Breast epithelium (tissue), 4 donors: ENCODE measurements at regions not wholly inside any gene's neighbourhood (a gene's known extent, or its start where the extent isn't known, plus 50 kb on each side); places are given as distances from the start of the nearest gene placed in this dataset.
A peak's percentile ranks its signal among the peaks of the same experiment; 100 is the strongest.

Experiments used
- DNase-seq, 2 donors: peaks; one replicate each; pipeline ENCODE4 v3.0.0-alpha.2; 2019; ENCODE audit warnings: low spot score in 2 of 2
- H3K27ac ChIP-seq, 2 donors: fragments of 200-600 bp; sonication (generic) in 1 of 2; one replicate each; pipeline ENCODE4 v1.5.1; 2016 to 2019; ENCODE audit warnings: mild to moderate bottlenecking in 1 of 2
- H3K27me3 ChIP-seq, 2 donors: fragments of 200-600 bp; sonication (generic) in 1 of 2; one replicate each; pipeline versions ENCODE4 v1.5.1 to v1.6.0; 2017 to 2019; ENCODE audit warnings: control low read depth in 1 of 2, mild to moderate bottlenecking in 1 of 2
- H3K36me3 ChIP-seq: fragments of 200-600 bp; one replicate; pipeline ENCODE4 v1.5.1; 2019
- H3K4me1 ChIP-seq, 2 donors: fragments of 200-600 bp; sonication (generic); one replicate each; pipeline ENCODE4 v1.5.1; 2016 to 2019; ENCODE audit warnings: control low read depth in 1 of 2
- H3K4me3 ChIP-seq, 3 donors: fragments of 200-600 bp; sonication (generic); 1 replicate in 2 of 3; 2 replicates in 1 of 3; pipeline ENCODE4 v1.5.1; 2016 to 2019; ENCODE audit warnings: mild to moderate bottlenecking in 3 of 3, moderate library complexity in 2 of 3
- H3K9me3 ChIP-seq, 2 donors: fragments of 200-600 bp; sonication (generic) in 1 of 2; one replicate each; pipeline ENCODE4 v1.5.1; 2016 to 2019; ENCODE audit warnings: control low read depth in 1 of 2
- POLR2A ChIP-seq: fragments of 450-650 bp; IDR thresholded peaks from one replicate; pipeline ENCODE4 v1.6.1; 2016; ENCODE audit warnings: antibody characterized with exemption, mild to moderate bottlenecking, moderate library complexity
- POLR2AphosphoS5 ChIP-seq, 3 donors: sonication (generic); formaldehyde crosslinking; IDR thresholded peaks; one replicate each; pipeline ENCODE4 v1.6.1; 2017; ENCODE audit warnings: antibody characterized with exemption in 3 of 3
- intact Hi-C: fragments of 100-400 bp; cut with DNase I; formaldehyde crosslinking; loops from one replicate; pipeline ENCODE4 v1.15.1; 2023; ENCODE audit warnings: low total_unique reads
- TF ChIP-seq, protein P1 (sequence below), 3 donors: fragments of 450-650 bp; IDR thresholded peaks; one replicate each; pipeline ENCODE4 v1.5.1; 2016 to 2017; ENCODE audit warnings: antibody characterized with exemption in 3 of 3, mild to moderate bottlenecking in 3 of 3, moderate library complexity in 3 of 3

DNA sequence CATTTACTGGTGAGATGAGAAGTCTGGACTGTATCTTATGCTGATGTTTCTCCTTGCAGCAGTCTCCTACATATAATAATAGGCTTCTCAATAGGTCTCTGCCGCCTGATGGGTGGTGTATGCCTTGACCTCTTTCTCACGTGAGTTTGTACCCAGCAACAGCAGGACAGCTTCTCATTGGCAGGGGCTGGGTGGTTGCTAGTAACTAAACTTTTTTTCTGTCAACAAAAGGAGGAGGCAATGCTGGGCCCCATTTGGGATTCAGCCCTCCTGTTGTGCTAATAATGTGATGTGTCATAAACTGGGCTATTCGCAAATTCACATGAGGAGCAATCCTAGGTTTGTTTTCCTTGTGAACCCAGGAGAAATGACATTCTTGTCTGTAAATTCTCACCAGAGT is 533.6 kb downstream of the GATA3 start:
- TF ChIP-seq, protein P1, sequence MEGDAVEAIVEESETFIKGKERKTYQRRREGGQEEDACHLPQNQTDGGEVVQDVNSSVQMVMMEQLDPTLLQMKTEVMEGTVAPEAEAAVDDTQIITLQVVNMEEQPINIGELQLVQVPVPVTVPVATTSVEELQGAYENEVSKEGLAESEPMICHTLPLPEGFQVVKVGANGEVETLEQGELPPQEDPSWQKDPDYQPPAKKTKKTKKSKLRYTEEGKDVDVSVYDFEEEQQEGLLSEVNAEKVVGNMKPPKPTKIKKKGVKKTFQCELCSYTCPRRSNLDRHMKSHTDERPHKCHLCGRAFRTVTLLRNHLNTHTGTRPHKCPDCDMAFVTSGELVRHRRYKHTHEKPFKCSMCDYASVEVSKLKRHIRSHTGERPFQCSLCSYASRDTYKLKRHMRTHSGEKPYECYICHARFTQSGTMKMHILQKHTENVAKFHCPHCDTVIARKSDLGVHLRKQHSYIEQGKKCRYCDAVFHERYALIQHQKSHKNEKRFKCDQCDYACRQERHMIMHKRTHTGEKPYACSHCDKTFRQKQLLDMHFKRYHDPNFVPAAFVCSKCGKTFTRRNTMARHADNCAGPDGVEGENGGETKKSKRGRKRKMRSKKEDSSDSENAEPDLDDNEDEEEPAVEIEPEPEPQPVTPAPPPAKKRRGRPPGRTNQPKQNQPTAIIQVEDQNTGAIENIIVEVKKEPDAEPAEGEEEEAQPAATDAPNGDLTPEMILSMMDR (IDR thresholded peaks at IDR 0.05) = no peak
- TF ChIP-seq POLR2A (no peak), POLR2AphosphoS5 (IDR thresholded peaks at IDR 0.05) (no peak)
- H3K36me3 ChIP-seq = no peaks in the 10 kb centered on the region
- H3K9me3 ChIP-seq = no peaks in the 10 kb centered on the region
- no peak for DNase-seq
- H3K27me3 ChIP-seq = no peaks in the 10 kb centered on the region
- intact Hi-C loops = no loop called here
- no peak overlapping the region for H3K27ac ChIP-seq
- no peaks in the 10 kb centered on the region for H3K4me1 ChIP-seq
- H3K4me3 ChIP-seq = no peak overlapping the region

GRCh38 chr10:8590518-8590917 is 536.0 kb downstream of the GATA3 start:
- no peak for TF ChIP-seq POLR2A
- TF ChIP-seq, protein P1 (IDR thresholded peaks at IDR 0.05) = no peak
- no peak for TF ChIP-seq POLR2AphosphoS5 (IDR thresholded peaks at IDR 0.05)
- intact Hi-C loops = no loop called here
- Histone ChIP-seq H3K27me3 (no peaks in the 10 kb centered on the region), H3K4me3 (no peak overlapping the region), H3K36me3 (no peaks in the 10 kb centered on the region), H3K9me3 (no peaks in the 10 kb centered on the region), H3K4me1 (no peaks in the 10 kb centered on the region), H3K27ac (no peak overlapping the region)
- DNase-seq = no peak

DNA sequence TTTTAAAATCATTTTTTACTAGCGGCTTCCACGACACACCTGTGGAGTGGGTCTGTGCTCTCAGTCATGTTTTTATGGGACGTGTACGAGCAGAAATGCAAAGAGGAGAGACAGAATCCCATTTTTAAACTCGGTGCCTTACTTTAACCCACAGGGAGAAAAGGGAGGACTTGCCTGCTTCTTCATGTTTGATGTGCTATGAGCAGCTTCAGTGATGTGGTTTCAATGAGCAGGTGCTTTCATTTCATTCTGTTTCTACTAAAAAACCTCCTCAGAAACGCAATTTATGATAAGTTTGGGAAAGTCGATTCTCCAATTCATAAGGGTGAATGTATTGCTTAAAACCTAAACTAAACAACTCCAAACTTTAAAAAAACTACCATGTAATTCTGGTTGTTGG is 537.2 kb downstream of the GATA3 start:
- H3K4me1 ChIP-seq = no peaks in the 10 kb centered on the region
- intact Hi-C loops = no loop called here
- no peak for TF ChIP-seq POLR2AphosphoS5 (IDR thresholded peaks at IDR 0.05)
- no peak for TF ChIP-seq POLR2A
- TF ChIP-seq, protein P1 (IDR thresholded peaks at IDR 0.05) = no peak
- H3K4me3 ChIP-seq = peak overlapping the region in 1 of 3 donors; percentile 31
- no peak overlapping the region for H3K27ac ChIP-seq
- no peaks in the 10 kb centered on the region for H3K9me3 ChIP-seq
- no peak for DNase-seq
- H3K36me3 ChIP-seq = no peaks in the 10 kb centered on the region
- no peaks in the 10 kb centered on the region for H3K27me3 ChIP-seq

DNA sequence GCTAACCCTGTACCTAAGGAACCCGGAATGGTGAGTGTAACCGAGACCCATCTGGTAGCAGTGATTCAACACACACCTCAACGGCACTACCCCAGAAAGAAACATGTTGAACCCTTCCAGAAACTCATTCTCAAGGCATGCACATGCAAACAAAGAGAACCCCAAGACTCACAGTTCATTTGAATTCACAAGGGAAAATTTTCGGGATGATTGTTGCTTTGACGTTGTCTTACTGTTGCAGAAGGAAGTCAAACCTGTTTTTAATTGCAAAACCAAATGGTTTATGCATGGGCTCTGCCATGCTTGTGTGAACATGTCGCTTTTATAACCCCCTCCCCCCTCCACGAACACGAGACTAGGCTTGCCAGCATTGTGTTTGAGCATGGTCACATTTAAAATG is 539.7 kb downstream of the GATA3 start:
- Histone ChIP-seq H3K9me3 (no peaks in the 10 kb centered on the region), H3K4me3 (peak overlapping the region in 2 of 3 donors; percentile 10 to 48), H3K27me3 (no peaks in the 10 kb centered on the region), H3K36me3 (no peaks in the 10 kb centered on the region), H3K4me1 (no peaks in the 10 kb centered on the region), H3K27ac (peak overlapping the region; percentile 44 to 83)
- peak in 1 of 2 donors; percentile 48 for DNase-seq
- intact Hi-C loops = no loop called here
- TF ChIP-seq POLR2AphosphoS5 (IDR thresholded peaks at IDR 0.05) (no peak), POLR2A (no peak)
- TF ChIP-seq, protein P1 (IDR thresholded peaks at IDR 0.05) = no peak

DNA sequence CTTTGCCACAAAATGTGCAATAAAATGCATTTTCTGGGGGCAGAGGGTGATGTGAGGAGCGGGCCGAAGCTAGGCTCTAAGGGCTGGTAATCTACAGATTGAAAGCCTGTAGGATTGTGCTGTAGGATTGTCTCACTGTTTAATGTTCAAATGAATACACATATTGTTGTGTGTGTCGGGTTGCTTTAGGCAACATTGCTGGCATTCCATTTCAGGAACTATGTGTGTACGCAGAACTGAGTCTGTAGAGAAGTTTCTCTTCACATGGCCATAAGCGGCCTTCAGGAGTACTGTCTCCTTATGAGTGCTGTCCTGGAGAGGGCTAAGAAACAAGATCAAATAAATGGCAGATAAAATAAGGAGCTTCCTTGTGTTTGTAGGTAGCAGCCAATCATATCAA is 540.2 kb downstream of the GATA3 start:
- Histone ChIP-seq H3K27ac (peak overlapping the region; percentile 44 to 83), H3K4me3 (peak overlapping the region in 1 of 3 donors; percentile 48), H3K4me1 (no peaks in the 10 kb centered on the region), H3K27me3 (no peaks in the 10 kb centered on the region), H3K9me3 (no peaks in the 10 kb centered on the region), H3K36me3 (no peaks in the 10 kb centered on the region)
- peak in 1 of 2 donors; percentile 61 for DNase-seq
- TF ChIP-seq, protein P1 (IDR thresholded peaks at IDR 0.05) = no peak
- no peak for TF ChIP-seq POLR2AphosphoS5 (IDR thresholded peaks at IDR 0.05)
- no peak for TF ChIP-seq POLR2A
- intact Hi-C loops = no loop called here
